Testis (tissue), 2 donors: ENCODE measurements at regions not wholly inside any gene's neighbourhood (a gene's known extent, or its start where the extent isn't known, plus 50 kb on each side); places are given as distances from the start of the nearest gene placed in this dataset.

Experiments used
- CTCF ChIP-seq, 3 experiments: fragments of 450-650 bp in 2 of 3; fragments of 200-600 bp in 1 of 3; sonication (generic) in 1 of 3; IDR thresholded peaks; one replicate each; pipeline ENCODE4 v1.5.1; 2016 to 2019; ENCODE audit warnings: antibody characterized with exemption in 3 of 3, mild to moderate bottlenecking in 2 of 3, moderate library complexity in 1 of 3
- POLR2A ChIP-seq: fragments of 450-650 bp; IDR thresholded peaks from one replicate; pipeline ENCODE4 v1.6.1; 2017; ENCODE audit warnings: antibody characterized with exemption, mild to moderate bottlenecking, moderate library complexity

GRCh38 chr9:119933191-119933590, 564.0 kb upstream of the BRINP1 start:
- TF ChIP-seq CTCF (IDR thresholded peaks at IDR 0.05) (no peak), POLR2A (no peak)
